SHP77 treated with DMSO at 0.1 percent for 48 hours (cell line): ENCODE measurements at regions not wholly inside any gene's neighbourhood (a gene's known extent, or its start where the extent isn't known, plus 50 kb on each side); places are given as distances from the start of the nearest gene placed in this dataset.
A peak's percentile ranks its signal among the peaks of the same experiment; 100 is the strongest.
"Not testable (repeated sequence)": the region's sequence is repeated elsewhere in the genome, so short reads cannot be mapped to it uniquely, and the experiment has no call there.

ENCODE experiments used
- DNase-seq: peaks from one replicate; lab custom pipeline; 2025; lab: John Stamatoyannopoulos, UW

DNA sequence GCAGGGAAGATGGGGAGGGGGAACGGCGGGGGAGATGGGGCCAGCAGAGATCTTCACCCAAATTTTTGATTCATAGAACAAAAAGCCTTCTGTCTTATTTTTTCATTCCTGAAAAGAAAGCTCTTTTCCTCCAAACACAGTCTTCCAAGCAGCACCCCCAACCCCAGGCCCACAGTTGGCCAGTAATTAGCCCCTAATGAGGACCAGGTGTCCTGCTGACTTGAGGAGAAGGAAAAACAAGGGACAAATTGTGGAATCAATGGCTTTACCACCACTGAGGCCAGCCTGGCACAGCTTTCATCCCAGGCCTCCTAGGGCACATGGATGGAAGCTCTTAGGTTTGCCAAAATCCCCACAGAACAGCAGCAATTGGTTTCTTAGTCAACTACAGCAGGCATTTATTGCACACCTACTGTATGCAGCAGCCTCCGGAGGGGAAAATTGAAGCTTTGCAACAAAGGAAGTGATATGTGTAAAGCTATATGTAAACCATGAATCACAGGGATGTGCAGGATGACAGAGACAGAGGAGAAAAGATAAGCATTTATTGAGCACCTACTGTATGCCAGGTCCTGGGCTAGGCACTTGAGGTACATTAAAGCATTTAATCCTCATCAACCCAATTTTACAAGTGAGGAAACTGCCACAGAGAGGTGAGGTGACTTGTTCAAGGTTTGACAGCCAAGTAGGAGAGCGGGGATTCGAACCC, 199.5 kb downstream of the TBC1D2B start:
- no peak for DNase-seq

GRCh38 chr15:77876107-77876820, 201.2 kb downstream of the TBC1D2B start:
- DNase-seq, result not testable (repeated sequence)

- DNase-seq, result peak; percentile 24
These were observed 202.3 kb downstream of the TBC1D2B start for GRCh38 chr15:77875066-77875721.

DNA sequence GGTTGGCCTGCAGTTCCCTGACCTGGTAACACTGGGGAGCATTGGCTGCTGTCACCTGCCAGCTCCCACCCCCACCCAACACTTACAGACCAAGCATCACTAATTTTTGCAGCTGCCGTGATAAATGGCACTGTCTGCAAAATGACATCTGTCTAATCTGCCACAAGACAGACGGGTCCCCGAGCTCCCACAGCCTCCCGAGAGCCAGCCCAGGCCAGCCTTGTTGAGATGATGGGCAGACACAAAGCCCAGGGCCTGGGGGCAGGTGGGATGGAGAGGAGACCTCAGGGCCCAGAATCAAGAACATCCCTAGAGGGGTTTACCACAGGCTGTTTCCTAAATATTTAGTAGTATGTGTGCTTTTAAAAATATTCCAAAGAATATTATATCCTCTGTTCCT, 203.4 kb downstream of the TBC1D2B start:
- DNase-seq, result no peak

DNA sequence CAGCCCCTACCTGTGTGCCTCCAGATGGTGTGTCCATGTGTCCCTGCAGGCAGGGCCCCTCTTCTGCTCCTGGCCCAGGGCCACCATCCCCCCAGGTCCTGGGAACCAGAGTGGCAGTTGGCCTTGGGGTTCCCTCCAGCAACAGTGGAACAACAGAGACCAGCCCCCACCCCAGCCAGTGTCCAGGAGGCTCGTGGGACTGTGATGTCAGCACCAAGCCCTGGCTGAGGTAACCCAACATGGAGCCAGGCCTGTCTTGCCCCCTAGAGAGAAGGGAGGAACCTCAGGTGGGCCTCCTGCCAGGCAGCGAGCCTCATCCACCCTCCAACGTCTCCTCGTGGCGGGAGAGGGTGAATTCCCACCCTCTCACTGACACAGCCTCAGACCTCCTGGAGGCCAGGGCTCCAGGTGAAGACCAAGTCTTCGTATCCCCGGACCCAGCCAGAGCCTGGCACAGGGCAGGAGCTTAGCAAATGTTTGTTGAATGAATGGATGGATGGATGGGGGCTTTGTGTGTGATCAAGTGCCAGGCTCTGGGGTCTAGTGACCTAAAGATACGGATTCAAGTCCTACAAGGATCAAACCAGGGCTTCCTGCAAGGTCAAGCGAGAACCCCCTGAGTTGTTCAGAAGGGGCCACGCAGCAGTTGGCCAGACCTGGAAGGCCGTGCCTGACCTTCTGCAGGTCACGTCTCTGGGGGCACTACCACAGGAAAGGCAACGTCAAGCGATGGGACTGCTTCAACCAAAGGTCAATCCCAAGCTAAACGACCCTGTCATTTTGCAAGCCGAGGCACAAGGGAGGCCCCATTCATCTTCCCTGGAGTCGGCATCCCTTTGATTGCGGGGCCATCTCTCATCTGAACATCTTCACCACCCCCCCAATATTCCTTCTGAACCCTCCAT, 204.7 kb downstream of the TBC1D2B start:
- DNase-seq, result not testable (repeated sequence)

DNA sequence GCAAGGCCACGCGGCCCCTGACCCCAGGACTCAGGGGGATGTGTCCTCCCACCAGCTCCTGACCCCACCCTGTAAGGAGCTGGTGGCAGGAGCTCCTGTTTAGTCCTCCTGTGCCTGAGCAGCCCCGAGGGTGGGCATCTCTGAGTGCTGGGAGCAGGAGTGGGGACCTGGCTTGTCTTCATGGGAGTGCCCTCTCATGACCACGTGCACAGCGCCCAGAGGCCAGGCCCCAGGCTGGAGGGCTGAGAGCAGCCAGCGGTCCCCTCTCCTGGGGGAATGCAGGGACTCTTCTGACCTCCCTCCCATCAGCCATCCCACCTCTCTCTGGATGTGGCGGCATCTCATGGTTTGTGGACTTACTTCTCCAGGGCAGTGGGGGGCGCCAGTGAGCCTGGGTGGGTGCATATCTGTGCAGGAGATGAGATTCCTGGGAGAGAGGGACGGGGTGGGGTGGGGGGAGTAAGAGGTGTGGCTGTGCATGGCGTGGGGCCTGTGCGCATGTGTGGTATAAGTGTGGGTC, 205.6 kb downstream of the TBC1D2B start:
- no peak for DNase-seq

- peak; percentile 6 for DNase-seq
These were observed 207.1 kb downstream of the TBC1D2B start for GRCh38 chr15:77870195-77871065.

DNA sequence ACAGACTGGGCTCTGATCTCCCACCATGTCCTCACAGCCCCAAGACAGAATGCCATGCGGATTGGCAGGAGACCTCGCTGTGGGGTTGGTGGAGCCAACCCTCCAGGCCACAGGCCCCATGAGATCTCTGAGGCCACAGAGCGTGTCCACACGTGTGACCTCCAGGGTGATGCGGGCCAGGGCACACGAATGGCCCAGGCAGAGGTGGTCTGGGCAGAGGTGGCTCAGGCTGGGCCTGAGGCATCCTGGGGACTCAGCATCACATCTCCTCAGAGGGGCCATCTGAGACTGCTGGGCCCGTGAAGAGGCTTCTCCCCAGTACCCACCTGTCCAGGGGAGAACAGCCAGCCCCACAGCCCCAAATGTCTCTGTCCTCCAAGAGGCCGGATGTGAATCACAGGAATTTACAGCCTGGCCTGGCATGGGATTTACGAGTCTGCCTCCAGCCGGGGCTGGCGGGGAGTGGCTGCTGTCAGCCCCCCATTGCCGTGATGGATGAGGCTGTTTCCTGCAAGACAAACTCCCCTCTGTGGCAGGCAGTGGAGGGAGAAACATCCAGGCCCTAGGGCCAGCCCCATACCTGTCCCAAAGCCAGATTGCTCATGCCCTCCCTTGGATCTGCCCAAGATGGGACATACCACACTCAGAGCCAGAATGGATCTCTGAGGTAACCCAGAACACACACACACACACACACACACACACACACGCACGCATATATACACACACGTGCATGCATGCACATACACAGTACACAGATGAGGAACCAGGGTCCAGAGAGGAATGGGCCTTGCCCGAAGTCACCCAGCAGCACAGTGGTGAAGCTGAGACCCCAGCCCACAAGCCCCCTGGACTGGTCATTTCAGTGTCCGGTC, 208.3 kb downstream of the TBC1D2B start:
- no peak for DNase-seq

GRCh38 chr15:77868048-77868629, 209.4 kb downstream of the TBC1D2B start:
- DNase-seq, result not testable (repeated sequence)

GRCh38 chr15:77867266-77868047, 210.1 kb downstream of the TBC1D2B start:
- no peak for DNase-seq

DNA sequence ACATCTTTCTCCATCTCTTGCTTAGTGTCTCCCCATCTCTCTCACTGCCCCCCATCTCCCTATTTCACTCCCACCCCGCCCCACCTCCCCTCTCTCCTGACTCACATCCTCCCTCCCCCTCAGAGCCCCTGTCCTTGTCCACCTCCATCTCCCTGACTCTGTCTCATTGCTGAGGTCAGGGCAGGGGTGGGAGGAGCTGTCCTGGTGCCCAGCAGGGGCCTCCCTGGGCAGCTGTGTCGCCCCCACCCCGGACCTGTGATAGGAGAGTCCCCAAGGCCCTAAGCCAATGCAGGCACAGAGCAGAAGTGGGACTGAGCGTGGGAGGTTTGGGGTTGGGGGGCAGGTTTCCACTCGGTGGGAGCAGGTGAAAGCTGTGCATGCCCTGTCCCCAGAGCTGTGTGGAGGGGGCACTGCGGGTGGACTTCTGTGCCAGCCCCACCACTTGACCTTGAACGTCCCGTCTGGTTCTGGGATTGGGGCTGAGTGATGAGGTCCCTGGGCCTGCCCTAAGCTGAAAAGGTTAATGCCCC, 210.8 kb downstream of the TBC1D2B start:
- DNase-seq, result no peak

DNA sequence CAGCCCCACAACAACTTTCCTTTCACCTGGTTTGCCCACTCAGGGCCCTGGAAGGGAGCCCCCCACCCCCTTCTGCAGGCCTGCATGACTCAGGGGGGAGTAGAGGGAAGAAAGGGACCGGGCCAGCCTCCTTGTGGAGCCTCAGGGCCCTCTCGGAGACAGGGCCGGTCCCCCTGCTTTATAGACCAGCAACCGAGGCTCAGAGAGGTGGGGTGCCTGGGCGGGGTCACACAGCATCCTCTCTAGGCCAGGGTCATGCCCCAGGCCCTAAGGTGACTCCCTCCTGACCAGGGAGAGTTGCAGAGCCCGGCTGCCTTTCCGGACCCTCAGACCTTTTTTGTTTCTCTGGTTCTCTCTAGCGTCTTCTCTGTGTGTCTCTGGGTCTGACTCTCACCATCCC, 211.3 kb downstream of the TBC1D2B start:
- DNase-seq, result no peak

DNA sequence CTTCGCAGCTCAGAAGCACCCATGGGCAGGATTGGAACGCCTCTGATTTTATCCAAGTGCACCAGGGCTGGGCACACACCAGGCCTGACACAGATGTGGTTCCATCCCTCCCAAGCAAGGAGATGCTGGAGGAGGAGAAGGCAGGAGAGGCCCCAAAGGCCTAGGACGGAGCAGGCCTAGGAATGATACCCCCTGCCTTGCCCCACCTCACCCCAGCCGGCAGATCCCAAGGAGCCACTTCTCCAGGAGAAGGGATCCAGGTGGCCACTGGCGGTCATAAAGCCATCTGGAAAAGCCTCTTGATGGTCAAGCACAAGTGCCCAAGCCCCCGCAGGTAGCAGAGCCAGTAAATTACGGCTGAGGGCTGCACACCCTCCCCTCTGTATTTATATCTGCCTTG, 211.8 kb downstream of the TBC1D2B start:
- DNase-seq, result no peak

GRCh38 chr15:77865106-77865610, 212.4 kb downstream of the TBC1D2B start:
- no peak for DNase-seq

GRCh38 chr15:77864211-77865105, 213.1 kb downstream of the TBC1D2B start:
- no peak for DNase-seq

- DNase-seq, result no peak
These were observed 213.9 kb downstream of the TBC1D2B start for GRCh38 chr15:77863491-77864105.
